NB4 (cell line): ENCODE measurements at regions not wholly inside any gene's neighbourhood (a gene's known extent, or its start where the extent isn't known, plus 50 kb on each side); places are given as distances from the start of the nearest gene placed in this dataset.

Experiments used
- DNase-seq: peaks from one replicate; pipeline ENCODE4 v3.0.0; 2010; ENCODE audit warnings: low read depth
- H3K4me3 ChIP-seq: one replicate; pipeline ENCODE4 v1.5.1; 2011; ENCODE audit warnings: mild to moderate bottlenecking, low read depth, low read length, moderate library complexity
- CTCF ChIP-seq: IDR thresholded peaks from one replicate; pipeline ENCODE4 v1.5.1; 2012; ENCODE audit warnings: low read depth, low read length
- MYC ChIP-seq: IDR thresholded peaks from 2 replicates; pipeline ENCODE4 v1.6.1; 2011; ENCODE audit warnings: low read depth, low read length
- POLR2A ChIP-seq: IDR thresholded peaks from 2 replicates; pipeline ENCODE4 v1.6.1; 2011; ENCODE audit warnings: mild to moderate bottlenecking; ENCODE audit not compliant: insufficient read length; ENCODE audit errors: extremely low read depth
- TF ChIP-seq, protein P1 (sequence below): IDR thresholded peaks from 2 replicates; pipeline ENCODE4 v1.6.1; 2011; ENCODE audit warnings: low read depth, low read length

GRCh38 chr9:129460323-129461261 is 160.3 kb downstream of the C9orf50 start:
- TF ChIP-seq POLR2A, result peak; percentile 56
- TF ChIP-seq, protein P1, sequence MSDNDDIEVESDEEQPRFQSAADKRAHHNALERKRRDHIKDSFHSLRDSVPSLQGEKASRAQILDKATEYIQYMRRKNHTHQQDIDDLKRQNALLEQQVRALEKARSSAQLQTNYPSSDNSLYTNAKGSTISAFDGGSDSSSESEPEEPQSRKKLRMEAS, result peak; percentile 24; the same call in 1 of the 2 replicates
- TF ChIP-seq MYC, result peak; percentile 16; the same call in 1 of the 2 replicates
- no peak for TF ChIP-seq CTCF
- peak; percentile 98 for DNase-seq
- H3K4me3 ChIP-seq, result peak overlapping the region; percentile 44

- no peak for DNase-seq
- TF ChIP-seq MYC (no peak), POLR2A (no peak), CTCF (no peak)
- TF ChIP-seq, protein P1, result no peak
- no peak overlapping the region for H3K4me3 ChIP-seq
Measured at GRCh38 chr9:129459547-129460322, 161.2 kb downstream of the C9orf50 start.

DNA sequence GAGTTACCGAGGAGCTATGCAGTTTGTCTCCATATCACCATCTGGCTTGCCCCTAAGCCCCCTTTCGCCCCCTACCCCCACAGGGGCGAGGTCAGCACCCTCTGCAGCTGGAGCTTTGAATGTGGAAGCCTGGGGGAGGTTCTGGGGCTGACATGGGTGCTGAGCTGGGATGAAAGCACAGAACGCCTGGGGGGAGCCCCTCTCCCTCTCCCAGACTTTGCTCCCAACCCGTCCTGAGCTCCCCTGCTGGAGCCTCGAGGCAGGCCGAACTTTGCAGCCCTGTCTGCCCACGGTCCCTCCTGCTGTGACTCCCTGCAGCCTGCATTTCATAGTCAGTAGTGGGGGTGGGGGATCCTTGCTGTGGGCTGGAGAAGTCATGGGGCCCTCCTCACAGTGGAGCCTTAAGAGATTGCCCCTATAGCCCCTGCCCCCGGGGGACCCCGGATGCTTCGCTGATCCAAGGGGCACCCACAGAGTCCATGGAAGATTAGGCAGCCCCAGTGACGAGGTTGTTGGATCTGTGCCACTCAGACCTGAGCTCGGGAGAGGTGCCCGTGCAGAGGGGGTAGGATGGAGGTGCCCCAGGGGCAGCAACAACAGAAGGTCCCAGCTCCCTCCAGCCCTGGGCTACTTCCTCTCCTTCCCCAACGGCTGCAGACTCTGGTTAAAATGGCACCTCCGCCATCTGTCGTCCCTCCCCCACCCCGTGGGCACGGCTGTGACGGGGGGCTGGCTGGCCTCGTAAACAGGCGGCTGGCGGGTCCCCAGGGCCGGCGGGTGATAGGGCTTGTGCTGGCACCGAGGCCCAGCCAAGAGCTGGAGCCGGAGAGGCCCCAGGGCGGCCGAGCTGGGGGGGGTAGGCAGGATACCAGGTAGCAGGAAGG is 162.0 kb downstream of the C9orf50 start:
- TF ChIP-seq MYC (no peak; the same call in none of the 2 replicates), CTCF (no peak), POLR2A (no peak)
- H3K4me3 ChIP-seq, result no peak overlapping the region
- DNase-seq, result peak; percentile 90

- no peak overlapping the region for H3K4me3 ChIP-seq
- peak; percentile 78 for DNase-seq
- TF ChIP-seq POLR2A, result no peak
- TF ChIP-seq, protein P1, result peak; percentile 94
Measured at GRCh38 chr9:129458155-129458661, 162.7 kb downstream of the C9orf50 start.

DNA sequence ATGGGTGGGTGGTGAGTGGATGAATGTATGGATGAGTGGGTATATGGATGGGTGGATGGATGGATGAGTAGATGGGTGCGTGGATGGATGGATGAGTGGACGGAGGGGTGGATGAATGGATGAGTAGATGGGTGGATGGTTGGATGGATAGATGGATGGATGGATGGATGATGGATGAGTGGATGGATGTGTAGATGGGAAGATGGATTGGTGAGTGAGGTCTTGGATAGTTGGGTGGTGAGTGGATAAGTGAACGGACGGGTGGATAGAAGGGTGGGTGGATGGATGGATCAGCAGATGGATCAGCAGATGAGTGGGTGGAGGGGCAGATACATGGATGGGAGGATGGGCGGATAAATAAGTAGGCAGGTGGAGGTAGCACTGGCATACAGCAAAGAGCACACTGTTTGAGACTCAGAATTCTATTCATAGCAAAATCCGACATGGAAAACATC is 163.5 kb downstream of the C9orf50 start:
- no peak for DNase-seq
- TF ChIP-seq, protein P1, result no peak
- TF ChIP-seq CTCF, result no peak
- no peak for TF ChIP-seq POLR2A
- TF ChIP-seq MYC, result no peak
- no peak overlapping the region for H3K4me3 ChIP-seq
